Activated CD4-positive, alpha-beta T cell treated with anti-CD3 and anti-CD28 coated beads for 36 hours (primary cell): ENCODE measurements at regions not wholly inside any gene's neighbourhood (a gene's known extent, or its start where the extent isn't known, plus 50 kb on each side); places are given as distances from the start of the nearest gene placed in this dataset.
A peak's percentile ranks its signal among the peaks of the same experiment; 100 is the strongest.

Source experiments
- ATAC-seq: fragments of 200-7000 bp; cut with Tn5 transposase; one replicate; pipeline ENCODE4 v1.10.0; 2021; ENCODE audit warnings: mild to moderate bottlenecking, moderate library complexity
- CTCF ChIA-PET: fragments of 350-600 bp; sonication (Branson Sonifier 250); formaldehyde crosslinking; loops from one replicate; lab custom pipeline; 2021; ENCODE audit warnings: antibody characterized with exemption; lab: Charles Lee
- POLR2A ChIA-PET: fragments of 350-600 bp; sonication (Branson Sonifier 250); formaldehyde crosslinking; loops from one replicate; lab custom pipeline; 2021; ENCODE audit warnings: antibody characterized with exemption, inconsistent platforms; lab: Charles Lee
- DNase-seq: peaks from one replicate; pipeline ENCODE4 v3.0.0-alpha.2; 2020
- H3K27ac Mint-ChIP-seq: one replicate; pipeline ENCODE4 v1.8.0; 2021; ENCODE audit warnings: mixed read lengths
- H3K27me3 Mint-ChIP-seq: one replicate; pipeline ENCODE4 v1.8.0; 2021; ENCODE audit warnings: mixed read lengths
- H3K36me3 Mint-ChIP-seq: one replicate; pipeline ENCODE4 v1.8.0; 2021; ENCODE audit warnings: low read depth, mixed read lengths
- H3K4me1 Mint-ChIP-seq: one replicate; pipeline ENCODE4 v1.8.0; 2021; ENCODE audit warnings: mixed read lengths
- H3K4me3 Mint-ChIP-seq: one replicate; pipeline ENCODE4 v1.8.0; 2021; ENCODE audit warnings: mild to moderate bottlenecking, moderate library complexity, mixed read lengths
- H3K9me3 Mint-ChIP-seq: one replicate; pipeline ENCODE4 v1.8.0; 2021; ENCODE audit warnings: low read depth, mixed read lengths
- intact Hi-C, 2 experiments: fragments of 100-400 bp; cut with DNase I in 1 of 2; cut with micrococcal nuclease in 1 of 2; formaldehyde crosslinking; loops; one replicate each; pipeline versions ENCODE4 v1.14.2 to v1.15.1; 2022 to 2024; cut with DNase I, micrococcal nuclease

DNA sequence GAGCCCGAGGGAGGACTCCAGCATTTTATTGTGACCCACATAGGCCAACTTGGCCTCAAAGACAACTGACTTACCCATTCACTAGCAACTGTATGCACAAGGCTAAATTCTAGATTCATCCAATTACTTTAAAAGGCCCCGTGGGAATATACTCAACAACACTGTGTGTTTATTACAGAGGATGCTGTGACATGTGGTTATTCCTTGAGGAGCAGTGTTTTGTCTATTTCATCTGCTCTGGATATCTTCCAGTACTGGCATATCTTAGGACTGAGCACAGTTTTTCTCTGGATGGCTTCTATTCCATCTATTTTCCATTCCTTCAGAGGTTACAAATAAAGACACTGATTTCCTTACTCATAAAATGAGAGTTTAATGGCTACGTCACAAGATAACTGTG, 87.2 kb upstream of the KRAS start:
- ChIA-PET POLR2A (no interaction called here), CTCF (interaction anchor here (0.9 kb wide), 1 partner anchor 10 kb away, joined by 4 read pairs; no protein-coding TSS in a partner anchor)
- Mint-ChIP-seq H3K4me3 (no peak overlapping the region), H3K27me3 (no peaks in the 10 kb centered on the region), H3K4me1 (peaks cover 12% of the 10 kb centered on the region), H3K27ac (no peak overlapping the region), H3K36me3 (peaks cover 2% of the 10 kb centered on the region), H3K9me3 (peaks cover 7% of the 10 kb centered on the region)
- intact Hi-C loops, result no loop called here
- DNase-seq (no peak), ATAC-seq (no peak)

- DNase-seq, result peak; percentile 10
- intact Hi-C loops, result loop anchor here in 1 of 2 experiments (2.0 to 5.0 kb wide), 5 partner anchors 55 to 493 kb away; partner anchors contain the start of gene KRAS
- ATAC-seq, result peak; percentile 33
- Mint-ChIP-seq H3K27me3 (no peaks in the 10 kb centered on the region), H3K9me3 (no peaks in the 10 kb centered on the region), H3K36me3 (no peaks in the 10 kb centered on the region), H3K27ac (no peak overlapping the region), H3K4me1 (peaks cover 22% of the 10 kb centered on the region), H3K4me3 (no peak overlapping the region)
- ChIA-PET POLR2A (interaction anchor here (0.6 kb wide), 1 partner anchor 55 kb away, joined by 4 read pairs; no protein-coding TSS in a partner anchor), CTCF (interaction anchor here (1.5 kb wide), 1 partner anchor 11 kb away, joined by 3 read pairs; no protein-coding TSS in a partner anchor)
Observed at GRCh38 chr12:25332143-25332542, 81.4 kb upstream of the KRAS start.

- ATAC-seq (no peak), DNase-seq (no peak)
- no peak overlapping the region for H3K27ac Mint-ChIP-seq
- CTCF ChIA-PET, result interaction anchor here (1.2 kb wide), 1 partner anchor 86 kb away, joined by 3 read pairs; no protein-coding TSS in a partner anchor
- POLR2A ChIA-PET, result no interaction called here
- H3K36me3 Mint-ChIP-seq, result no peaks in the 10 kb centered on the region
- H3K4me1 Mint-ChIP-seq, result peaks cover 23% of the 10 kb centered on the region
- no peaks in the 10 kb centered on the region for H3K27me3 Mint-ChIP-seq
- intact Hi-C loops, result no loop called here
- H3K4me3 Mint-ChIP-seq, result no peak overlapping the region
- no peaks in the 10 kb centered on the region for H3K9me3 Mint-ChIP-seq
Observed at GRCh38 chr12:25328072-25328712, 77.5 kb upstream of the KRAS start.

DNA sequence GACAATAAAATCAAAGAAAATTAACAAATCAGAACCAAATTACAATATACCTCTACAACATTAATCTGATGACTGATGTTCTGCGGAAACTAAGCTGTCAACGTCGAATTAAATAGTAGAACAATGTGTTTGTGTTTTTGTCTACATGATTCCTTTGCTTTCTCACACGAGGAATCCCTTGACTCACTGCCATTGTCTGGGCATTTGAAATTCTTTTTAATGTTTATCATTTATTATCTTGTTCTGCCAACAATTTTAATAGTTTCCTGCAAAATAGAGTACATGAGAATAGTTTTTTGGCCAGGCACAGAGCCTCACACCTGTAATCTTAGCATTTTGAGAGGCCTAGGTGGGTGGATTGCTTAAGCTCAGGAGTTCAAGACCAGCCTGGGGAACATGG, 76.6 kb upstream of the KRAS start:
- intact Hi-C loops, result no loop called here
- DNase-seq (no peak), ATAC-seq (no peak)
- H3K27ac Mint-ChIP-seq, result no peak overlapping the region
- no peaks in the 10 kb centered on the region for H3K9me3 Mint-ChIP-seq
- POLR2A ChIA-PET, result no interaction called here
- no peaks in the 10 kb centered on the region for H3K27me3 Mint-ChIP-seq
- H3K4me3 Mint-ChIP-seq, result no peak overlapping the region
- peaks cover 24% of the 10 kb centered on the region for H3K4me1 Mint-ChIP-seq
- H3K36me3 Mint-ChIP-seq, result no peaks in the 10 kb centered on the region
- CTCF ChIA-PET, result no interaction called here

DNA sequence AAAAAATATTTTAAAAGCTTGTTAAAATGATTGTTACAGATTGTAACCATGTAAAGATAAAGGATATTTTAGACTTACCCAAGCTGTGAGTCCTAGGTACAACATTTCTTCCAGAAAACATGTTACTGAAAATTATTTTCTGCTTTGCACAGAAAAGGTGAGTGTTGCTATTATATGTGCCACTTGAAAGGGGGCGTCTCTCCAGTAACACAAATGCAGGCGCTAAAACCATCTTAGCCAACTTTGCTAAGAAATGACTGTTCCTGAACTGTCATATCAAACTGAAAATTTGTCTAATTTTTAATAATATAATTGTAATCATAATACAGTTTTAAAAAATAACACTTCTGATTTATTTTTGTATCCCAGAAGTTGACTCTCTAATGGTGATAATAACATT, 75.6 kb upstream of the KRAS start:
- Mint-ChIP-seq H3K27ac (no peak overlapping the region), H3K4me3 (no peak overlapping the region), H3K36me3 (no peaks in the 10 kb centered on the region), H3K9me3 (no peaks in the 10 kb centered on the region), H3K4me1 (peaks cover 30% of the 10 kb centered on the region), H3K27me3 (no peaks in the 10 kb centered on the region)
- intact Hi-C loops, result no loop called here
- ChIA-PET CTCF (no interaction called here), POLR2A (no interaction called here)
- DNase-seq (no peak), ATAC-seq (no peak)

DNA sequence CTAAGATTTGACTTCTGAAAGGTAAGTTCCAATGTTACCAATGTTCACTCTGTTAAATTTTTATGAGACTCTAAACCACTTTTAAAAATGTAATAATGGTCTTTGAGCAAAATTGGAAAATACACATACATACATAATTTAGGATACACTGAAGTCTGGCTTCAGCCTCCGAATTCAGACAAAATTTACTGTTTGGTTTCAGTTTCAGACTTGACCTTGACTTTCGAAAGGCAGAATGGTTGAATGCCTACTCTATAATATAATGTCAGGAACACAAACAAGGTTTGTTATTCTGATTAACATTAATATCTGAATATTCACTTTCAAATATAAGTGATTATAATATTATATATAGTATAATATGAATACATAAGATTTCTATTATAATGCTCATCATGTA, 74.1 kb upstream of the KRAS start:
- ChIA-PET POLR2A (no interaction called here), CTCF (interaction anchor here (0.7 to 1.5 kb wide), 3 partner anchors 11 to 83 kb away, joined by 3 to 4 read pairs (median 3); no protein-coding TSS in a partner anchor)
- Mint-ChIP-seq H3K27me3 (no peaks in the 10 kb centered on the region), H3K9me3 (no peaks in the 10 kb centered on the region), H3K27ac (no peak overlapping the region), H3K4me1 (peaks cover 44% of the 10 kb centered on the region), H3K36me3 (no peaks in the 10 kb centered on the region), H3K4me3 (no peak overlapping the region)
- no peak for DNase-seq
- intact Hi-C loops, result loop anchor here in 1 of 2 experiments (5.0 kb wide), 2 partner anchors 43 to 73 kb away; partner anchors contain the start of gene KRAS
- no peak for ATAC-seq

DNA sequence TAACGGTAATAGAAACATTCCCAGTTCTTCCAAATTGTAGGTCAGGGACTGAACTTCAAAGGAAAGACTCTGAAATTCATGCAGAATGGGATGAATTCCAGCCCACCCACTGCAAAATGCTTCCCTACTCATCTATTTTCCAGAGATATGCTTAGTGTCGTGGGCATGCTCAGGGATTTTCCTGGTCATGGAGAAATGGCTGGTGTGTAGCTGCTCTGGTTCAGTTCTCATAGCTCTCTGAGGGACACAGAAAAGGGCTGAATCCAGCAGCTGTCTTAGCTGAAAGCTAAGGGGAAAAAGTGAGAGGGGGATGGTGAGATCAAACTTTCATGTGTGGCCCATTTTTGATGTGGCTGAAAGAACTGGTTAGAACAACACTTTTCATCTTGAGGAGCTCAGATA, 72.9 kb upstream of the KRAS start:
- intact Hi-C loops, result loop anchor here in 1 of 2 experiments (5.0 kb wide), 2 partner anchors 41 to 71 kb away; partner anchors contain the start of gene KRAS
- Mint-ChIP-seq H3K9me3 (no peaks in the 10 kb centered on the region), H3K27ac (peak overlapping the region; percentile 51), H3K27me3 (no peaks in the 10 kb centered on the region), H3K36me3 (no peaks in the 10 kb centered on the region), H3K4me3 (no peak overlapping the region), H3K4me1 (peaks cover 55% of the 10 kb centered on the region)
- ATAC-seq, result no peak
- ChIA-PET CTCF (interaction anchor here (0.5 to 1.8 kb wide), 5 partner anchors 12 to 787 kb away, joined by 3 to 5 read pairs (median 3); no protein-coding TSS in a partner anchor), POLR2A (no interaction called here)
- peak; percentile 13 for DNase-seq

DNA sequence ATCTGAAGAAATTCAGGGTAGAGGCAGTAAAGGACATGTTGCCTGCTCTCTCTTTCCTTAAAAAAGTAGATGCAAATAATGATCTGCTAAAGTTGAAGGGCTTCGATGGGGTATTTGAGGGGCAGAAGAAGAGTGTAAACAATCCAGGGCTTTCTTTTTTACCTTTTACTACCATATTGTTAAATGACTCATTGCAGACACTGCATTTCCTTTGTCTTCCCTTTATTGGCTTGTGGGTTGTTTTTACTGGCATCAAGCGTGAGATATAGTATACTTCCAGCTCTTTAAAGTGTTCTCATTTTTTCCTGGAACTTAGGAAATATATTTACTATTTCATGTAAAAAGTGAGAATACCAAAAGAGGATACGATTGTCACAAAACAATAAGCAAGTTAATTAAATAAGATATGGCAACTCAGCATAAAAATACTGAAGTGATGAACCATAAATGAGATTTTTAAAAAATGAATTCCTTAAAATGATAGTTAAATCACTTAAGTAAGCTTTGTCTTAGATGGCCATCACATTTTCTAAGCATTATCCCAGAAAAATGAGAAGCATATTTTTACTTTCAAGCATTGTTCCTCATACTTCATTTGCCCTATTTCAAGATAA, 72.3 kb upstream of the KRAS start:
- peak overlapping the region; percentile 78 for H3K27ac Mint-ChIP-seq
- H3K4me1 Mint-ChIP-seq, result peaks cover 55% of the 10 kb centered on the region
- H3K27me3 Mint-ChIP-seq, result peaks cover under 1% of the 10 kb centered on the region
- no peaks in the 10 kb centered on the region for H3K36me3 Mint-ChIP-seq
- ATAC-seq (no peak), DNase-seq (no peak)
- POLR2A ChIA-PET, result no interaction called here
- intact Hi-C loops, result loop anchor here in 1 of 2 experiments (5.0 kb wide), 2 partner anchors 41 to 71 kb away; partner anchors contain the start of gene KRAS
- CTCF ChIA-PET, result interaction anchor here (0.9 to 1.8 kb wide), 3 partner anchors 13 to 82 kb away, joined by 3 to 5 read pairs (median 4); no protein-coding TSS in a partner anchor
- H3K9me3 Mint-ChIP-seq, result no peaks in the 10 kb centered on the region
- peak overlapping the region; percentile 20 for H3K4me3 Mint-ChIP-seq

- intact Hi-C loops, result loop anchor here in 1 of 2 experiments (5.0 kb wide), 2 partner anchors 40 to 70 kb away; partner anchors contain the start of gene KRAS
- Mint-ChIP-seq H3K4me3 (peak overlapping the region; percentile 20), H3K27me3 (peaks cover 1% of the 10 kb centered on the region), H3K27ac (peak overlapping the region; percentile 78), H3K9me3 (no peaks in the 10 kb centered on the region), H3K4me1 (peaks cover 55% of the 10 kb centered on the region), H3K36me3 (no peaks in the 10 kb centered on the region)
- POLR2A ChIA-PET, result no interaction called here
- DNase-seq, result no peak
- CTCF ChIA-PET, result interaction anchor here (0.5 kb wide), 1 partner anchor 164 kb away, joined by 3 read pairs; no protein-coding TSS in a partner anchor
- ATAC-seq, result no peak
Observed at GRCh38 chr12:25322351-25322750, 71.6 kb upstream of the KRAS start.

GRCh38 chr12:25321772-25322171, 71.0 kb upstream of the KRAS start:
- Mint-ChIP-seq H3K27ac (no peak overlapping the region), H3K27me3 (peaks cover 1% of the 10 kb centered on the region), H3K9me3 (no peaks in the 10 kb centered on the region), H3K4me1 (peaks cover 55% of the 10 kb centered on the region), H3K36me3 (no peaks in the 10 kb centered on the region), H3K4me3 (no peak overlapping the region)
- intact Hi-C loops, result loop anchor here (2.0 to 5.0 kb wide), 4 partner anchors 39 to 127 kb away; partner anchors contain the start of genes KRAS (in 2 of the 2), DNAI7 (in 1 of the 2) and ETFRF1 (in 1 of the 2)
- ChIA-PET POLR2A (no interaction called here), CTCF (interaction anchor here (1.9 kb wide), 1 partner anchor 81 kb away, joined by 7 read pairs; no protein-coding TSS in a partner anchor)
- no peak for ATAC-seq
- DNase-seq, result no peak
